Neutrophil (primary cell): ENCODE measurements at regions not wholly inside any gene's neighbourhood (a gene's known extent, or its start where the extent isn't known, plus 50 kb on each side); places are given as distances from the start of the nearest gene placed in this dataset.

Experiments
- H3K27ac ChIP-seq: fragments of 200-600 bp; sonication (generic); 2 replicates; pipeline ENCODE4 v1.5.1; 2016; ENCODE audit warnings: mild to moderate bottlenecking, moderate library complexity
- H3K27me3 ChIP-seq: fragments of 200-600 bp; sonication (generic); 2 replicates; pipeline ENCODE4 v1.6.0; 2016; ENCODE audit warnings: mild to moderate bottlenecking
- H3K36me3 ChIP-seq: fragments of 200-600 bp; sonication (generic); 2 replicates; pipeline ENCODE4 v1.5.1; 2017
- H3K4me1 ChIP-seq, 2 experiments: fragments of 200-600 bp in 1 of 2; sonication (generic) in 1 of 2; 1 replicate in 1 of 2; 2 replicates in 1 of 2; pipeline versions ENCODE4 v1.5.1 to v1.6.1; 2013 to 2016; ENCODE audit warnings: low read depth in 1 of 2, low read length in 1 of 2, mild to moderate bottlenecking in 1 of 2, moderate library complexity in 1 of 2; ENCODE audit not compliant: control insufficient read depth in 1 of 2, insufficient read depth in 1 of 2
- H3K4me3 ChIP-seq, 2 experiments: fragments of 200-600 bp in 1 of 2; sonication (generic) in 1 of 2; 1 replicate in 1 of 2; 2 replicates in 1 of 2; pipeline ENCODE4 v1.5.1; 2013 to 2016; ENCODE audit warnings: low read depth in 1 of 2, low read length in 1 of 2, mild to moderate bottlenecking in 1 of 2, moderate library complexity in 1 of 2
- H3K9me3 ChIP-seq: fragments of 200-600 bp; sonication (generic); 2 replicates; pipeline ENCODE4 v1.5.1; 2016
- TF ChIP-seq, protein P1 (sequence below): fragments of 200-600 bp; sonication (generic); IDR thresholded peaks from 2 replicates; pipeline ENCODE4 v1.5.1; 2016; ENCODE audit warnings: antibody characterized with exemption

DNA sequence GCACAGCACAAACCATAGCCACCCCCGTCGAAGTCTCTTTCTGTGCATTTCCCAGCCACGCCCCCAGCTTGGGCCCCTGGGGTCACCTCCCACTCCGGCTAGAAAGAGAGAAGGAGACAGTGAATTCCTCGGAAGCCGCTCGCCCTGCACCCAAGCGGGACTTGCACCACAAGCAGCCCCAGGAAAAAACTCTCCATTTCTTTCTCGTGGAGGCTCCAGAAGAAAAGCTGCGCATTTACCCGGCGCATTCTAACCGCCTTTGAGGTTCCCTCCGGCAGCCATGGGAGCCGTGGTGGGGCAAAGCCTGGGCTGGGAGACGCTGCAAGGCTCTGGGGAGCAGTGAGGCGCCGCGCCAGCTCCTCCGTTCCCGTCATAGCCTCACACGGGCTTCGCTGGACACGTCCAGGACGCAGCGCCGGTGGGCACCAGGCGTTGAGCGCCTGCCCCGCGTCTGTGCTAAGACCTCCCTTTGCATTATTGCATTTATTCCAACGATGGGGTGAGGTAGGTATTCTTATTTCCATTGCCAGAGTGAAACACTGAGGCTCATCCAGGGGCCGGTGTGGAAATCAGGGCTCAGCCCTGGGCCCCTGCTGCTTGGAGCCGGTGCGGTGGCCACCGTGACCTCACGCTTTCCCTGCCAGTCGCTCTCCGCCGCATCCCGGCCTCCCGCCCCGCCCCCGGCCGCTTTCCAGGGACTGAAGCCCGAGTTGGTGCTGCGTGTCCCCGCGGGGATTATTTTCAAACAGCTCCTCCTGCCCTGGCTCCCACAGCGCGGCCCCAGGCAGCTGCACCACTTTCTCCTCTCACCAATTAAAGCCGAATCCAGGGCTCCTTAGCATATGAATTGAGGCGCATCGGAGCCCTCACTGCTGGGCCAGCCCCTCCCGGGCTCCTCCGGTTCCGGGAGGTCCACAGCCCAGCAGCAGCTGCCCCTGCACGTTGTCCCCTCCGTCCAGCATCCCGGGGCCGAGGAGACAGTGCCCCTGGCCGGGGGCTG, 148.3 kb upstream of the AFDN start:
- Histone ChIP-seq H3K4me3 (no peak overlapping the region), H3K27me3 (peaks cover 78% of the 10 kb centered on the region), H3K27ac (no peak overlapping the region), H3K36me3 (no peaks in the 10 kb centered on the region), H3K9me3 (no peaks in the 10 kb centered on the region), H3K4me1 (no peaks in the 10 kb centered on the region)
- TF ChIP-seq, protein P1, sequence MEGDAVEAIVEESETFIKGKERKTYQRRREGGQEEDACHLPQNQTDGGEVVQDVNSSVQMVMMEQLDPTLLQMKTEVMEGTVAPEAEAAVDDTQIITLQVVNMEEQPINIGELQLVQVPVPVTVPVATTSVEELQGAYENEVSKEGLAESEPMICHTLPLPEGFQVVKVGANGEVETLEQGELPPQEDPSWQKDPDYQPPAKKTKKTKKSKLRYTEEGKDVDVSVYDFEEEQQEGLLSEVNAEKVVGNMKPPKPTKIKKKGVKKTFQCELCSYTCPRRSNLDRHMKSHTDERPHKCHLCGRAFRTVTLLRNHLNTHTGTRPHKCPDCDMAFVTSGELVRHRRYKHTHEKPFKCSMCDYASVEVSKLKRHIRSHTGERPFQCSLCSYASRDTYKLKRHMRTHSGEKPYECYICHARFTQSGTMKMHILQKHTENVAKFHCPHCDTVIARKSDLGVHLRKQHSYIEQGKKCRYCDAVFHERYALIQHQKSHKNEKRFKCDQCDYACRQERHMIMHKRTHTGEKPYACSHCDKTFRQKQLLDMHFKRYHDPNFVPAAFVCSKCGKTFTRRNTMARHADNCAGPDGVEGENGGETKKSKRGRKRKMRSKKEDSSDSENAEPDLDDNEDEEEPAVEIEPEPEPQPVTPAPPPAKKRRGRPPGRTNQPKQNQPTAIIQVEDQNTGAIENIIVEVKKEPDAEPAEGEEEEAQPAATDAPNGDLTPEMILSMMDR: no peak

DNA sequence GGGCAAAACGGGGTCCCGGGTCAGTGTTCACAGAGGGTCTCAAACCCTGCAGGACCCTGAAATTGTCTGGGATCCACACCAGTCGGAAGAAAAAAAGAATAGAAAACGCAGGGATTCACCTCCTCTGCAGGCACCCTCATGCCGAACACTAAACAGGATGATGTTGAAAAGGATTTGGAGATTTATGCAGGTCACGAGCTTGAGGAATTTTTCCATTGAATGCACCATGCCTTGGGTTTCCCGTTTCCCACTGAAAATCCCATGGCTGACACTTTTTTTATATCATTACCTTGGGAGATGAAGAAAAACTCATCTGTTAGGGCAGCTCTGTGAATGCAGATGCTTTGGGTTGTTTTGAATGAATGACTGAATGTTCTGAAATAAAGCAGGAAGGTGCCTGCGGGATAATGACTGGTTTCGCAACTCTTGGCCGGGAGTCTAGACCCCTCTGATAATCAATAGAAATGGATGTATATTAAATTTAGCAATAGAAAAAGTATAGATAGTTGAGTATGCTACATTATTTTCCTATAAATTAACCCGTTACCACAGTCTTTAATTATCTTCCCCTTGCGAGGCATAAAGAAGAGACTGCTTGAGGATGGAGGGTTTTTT, 147.5 kb upstream of the AFDN start:
- H3K4me3 ChIP-seq: no peak overlapping the region
- no peaks in the 10 kb centered on the region for H3K9me3 ChIP-seq
- no peaks in the 10 kb centered on the region for H3K4me1 ChIP-seq
- no peak overlapping the region for H3K27ac ChIP-seq
- TF ChIP-seq, protein P1: no peak
- peaks cover 85% of the 10 kb centered on the region for H3K27me3 ChIP-seq
- no peaks in the 10 kb centered on the region for H3K36me3 ChIP-seq

DNA sequence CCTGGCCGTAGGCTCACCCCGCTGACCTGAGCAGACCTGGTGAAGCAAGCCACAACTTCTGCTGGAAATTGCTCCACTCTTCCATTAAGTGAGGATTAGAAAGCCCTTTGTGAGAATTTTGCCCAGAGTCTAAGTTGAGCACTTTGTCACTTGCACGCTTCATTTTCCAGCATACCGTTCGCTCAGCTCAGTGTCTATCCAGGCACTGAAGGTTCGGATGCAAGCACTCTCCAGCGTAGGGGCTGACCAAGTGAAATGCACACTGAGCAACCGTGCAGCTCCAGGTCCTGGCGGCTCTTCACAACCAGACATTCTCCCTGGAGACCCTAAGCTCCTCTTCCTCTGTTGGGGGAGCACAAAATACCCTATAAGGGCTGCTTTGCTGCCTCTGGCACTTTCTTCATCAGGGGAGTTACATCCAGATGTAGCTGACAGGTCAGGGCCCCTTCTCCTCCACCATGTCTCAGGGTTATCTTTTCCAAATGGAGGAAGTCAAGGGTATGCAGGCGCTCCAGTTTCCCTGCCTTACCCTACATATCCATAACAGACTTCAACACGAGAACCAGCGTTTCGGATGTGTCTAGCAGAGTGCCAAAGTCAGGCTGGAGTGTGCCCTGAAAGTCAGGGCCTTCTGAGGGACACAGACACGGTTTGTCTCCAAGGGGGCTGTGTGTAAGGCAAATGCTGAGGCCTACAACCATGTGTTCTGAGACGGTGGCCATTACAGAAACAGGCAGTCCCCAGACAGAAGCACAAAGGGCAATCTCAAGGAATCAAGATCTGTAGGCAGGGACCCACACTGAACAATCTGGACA, 146.7 kb upstream of the AFDN start:
- Histone ChIP-seq H3K36me3 (no peaks in the 10 kb centered on the region), H3K27ac (no peak overlapping the region), H3K4me1 (no peaks in the 10 kb centered on the region), H3K27me3 (peaks cover 90% of the 10 kb centered on the region), H3K9me3 (no peaks in the 10 kb centered on the region), H3K4me3 (no peak overlapping the region)
- TF ChIP-seq, protein P1: no peak

DNA sequence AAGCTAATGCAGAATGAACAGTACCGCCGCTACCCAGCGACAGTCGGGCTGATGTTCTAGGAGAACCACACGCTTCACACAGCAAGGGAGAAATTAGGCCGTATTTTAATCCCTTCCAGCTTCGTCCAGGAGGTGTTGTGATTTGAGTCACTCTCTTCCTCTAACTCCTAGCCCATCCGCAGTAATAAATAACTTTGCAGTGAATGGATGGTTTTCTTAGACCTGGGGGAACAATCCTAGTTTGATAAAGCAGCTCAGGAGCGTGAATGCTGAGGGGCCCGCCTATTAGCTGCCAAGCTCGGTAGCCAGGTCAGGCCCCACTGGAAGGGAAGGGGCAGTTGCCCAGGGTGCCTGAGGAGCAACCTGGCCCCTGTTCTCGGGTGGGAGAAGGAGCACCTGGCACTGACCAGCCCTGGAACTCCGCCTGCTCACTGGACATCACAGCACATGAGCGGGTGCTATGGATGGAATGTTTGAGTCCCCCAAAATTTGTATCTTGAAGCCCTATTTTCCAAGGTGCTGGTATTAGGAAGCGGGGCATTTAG, 146.0 kb upstream of the AFDN start:
- TF ChIP-seq, protein P1: no peak
- Histone ChIP-seq H3K36me3 (no peaks in the 10 kb centered on the region), H3K27ac (no peak overlapping the region), H3K27me3 (peaks cover 90% of the 10 kb centered on the region), H3K4me1 (no peaks in the 10 kb centered on the region), H3K4me3 (no peak overlapping the region), H3K9me3 (no peaks in the 10 kb centered on the region)

DNA sequence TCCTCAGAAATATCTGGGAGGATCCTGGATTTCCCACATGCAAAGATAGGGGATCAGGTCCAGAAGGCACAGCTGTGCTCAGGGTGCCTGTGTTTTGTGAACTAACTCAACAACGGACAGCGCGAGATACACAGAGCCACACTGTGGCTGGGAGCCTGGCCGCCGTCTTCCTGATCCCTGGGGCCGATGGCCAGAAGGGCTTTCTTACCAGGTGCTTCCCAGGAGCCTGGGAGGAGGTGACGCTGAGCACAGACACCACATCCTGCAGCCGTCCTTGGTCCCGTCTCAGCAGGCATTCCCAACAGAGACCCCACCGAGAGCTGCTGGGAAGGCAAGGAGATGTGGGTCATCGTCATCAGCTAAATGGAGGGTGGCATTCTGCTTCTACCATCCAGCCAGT, 144.6 kb upstream of the AFDN start:
- H3K36me3 ChIP-seq: no peaks in the 10 kb centered on the region
- H3K27ac ChIP-seq: no peak overlapping the region
- no peaks in the 10 kb centered on the region for H3K9me3 ChIP-seq
- H3K4me1 ChIP-seq: no peaks in the 10 kb centered on the region
- H3K4me3 ChIP-seq: no peak overlapping the region
- peaks cover 79% of the 10 kb centered on the region for H3K27me3 ChIP-seq
- TF ChIP-seq, protein P1: no peak
